SKM-1 (cell line): ENCODE measurements at regions not wholly inside any gene's neighbourhood (a gene's known extent, or its start where the extent isn't known, plus 50 kb on each side); places are given as distances from the start of the nearest gene placed in this dataset.
A peak's percentile ranks its signal among the peaks of the same experiment; 100 is the strongest.
"Not testable (repeated sequence)": the region's sequence is repeated elsewhere in the genome, so short reads cannot be mapped to it uniquely, and the experiment has no call there.

Source experiments
- DNase-seq: peaks from one replicate; lab custom pipeline; 2025; ENCODE audit not compliant: unreplicated experiment; lab: John Stamatoyannopoulos, UW

DNA sequence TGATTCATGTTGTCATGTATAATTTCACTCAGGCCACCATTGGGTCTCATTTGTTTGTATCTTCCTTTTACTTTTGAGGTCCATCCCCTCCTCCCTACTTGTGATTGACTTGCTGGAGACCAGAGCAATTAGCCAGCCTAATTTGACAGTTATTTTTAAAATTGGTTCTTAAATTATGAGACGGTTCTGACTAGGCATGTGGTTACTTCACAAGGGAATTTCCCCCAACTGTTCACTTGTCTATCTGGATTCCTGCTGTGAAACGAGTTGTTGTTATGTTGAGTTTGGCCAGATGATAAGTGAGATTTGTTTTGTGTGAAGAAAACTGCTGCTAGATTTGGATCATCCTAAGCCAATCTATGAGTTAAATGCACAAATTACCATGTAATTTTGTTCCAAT is 359.1 kb downstream of the BARHL2 start:
- no peak for DNase-seq

DNA sequence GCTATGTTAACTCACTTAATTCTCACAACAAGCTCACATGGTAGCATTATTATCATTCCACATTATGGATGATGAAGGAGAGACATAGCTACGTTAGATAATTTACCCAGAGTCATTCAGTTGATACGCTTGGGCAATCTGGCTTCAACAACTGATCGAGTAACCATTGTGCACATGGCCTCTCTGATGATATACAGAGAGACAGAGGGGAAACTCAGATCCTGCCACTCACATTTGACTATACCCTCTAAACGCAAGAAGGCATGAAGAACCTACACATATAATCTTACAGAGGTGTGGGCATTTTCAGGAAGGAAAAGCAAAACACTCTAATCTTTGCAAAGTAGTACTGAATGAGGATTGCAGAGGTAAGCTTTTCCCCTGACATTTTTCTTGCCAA is 360.1 kb downstream of the BARHL2 start:
- DNase-seq, result no peak

DNA sequence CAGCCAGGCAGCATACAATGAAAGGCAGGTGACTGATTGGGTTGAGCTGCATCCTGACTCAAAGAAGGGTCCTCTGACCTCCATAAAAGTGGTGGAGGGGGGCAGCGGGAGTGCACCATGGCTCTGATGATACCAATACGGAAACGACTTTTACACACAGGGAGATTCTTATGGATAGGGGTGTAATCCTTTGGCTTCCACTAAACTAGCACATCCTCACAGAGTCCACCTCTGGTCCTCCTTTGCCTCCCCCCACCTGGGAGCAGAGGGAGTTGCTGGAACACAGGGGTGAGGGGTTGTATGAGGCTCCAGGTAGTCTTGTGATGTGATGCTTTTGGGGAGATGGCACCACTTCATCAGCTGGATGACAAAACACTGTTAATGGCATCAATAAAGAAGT is 361.0 kb downstream of the BARHL2 start:
- no peak for DNase-seq

DNA sequence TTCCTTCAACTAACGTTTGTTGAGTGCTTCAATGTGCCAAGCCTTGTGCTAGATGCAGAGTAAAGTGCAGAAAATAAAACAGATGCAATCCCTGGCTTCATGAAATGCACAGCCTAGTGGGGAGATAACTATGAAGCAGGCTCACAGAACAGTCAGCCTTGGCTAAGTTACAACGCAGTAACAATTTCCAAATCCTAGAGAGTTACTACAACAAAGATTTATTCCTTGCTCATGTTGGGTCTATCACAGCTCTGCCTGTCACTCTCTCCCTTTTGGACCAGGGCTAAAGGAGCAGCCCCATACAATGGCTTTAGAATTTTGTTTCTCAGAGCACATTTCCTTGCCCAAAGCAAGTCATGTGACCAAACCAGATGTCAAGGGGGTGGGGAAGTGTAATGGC is 359.8 kb downstream of the ZNF326 start:
- no peak for DNase-seq

DNA sequence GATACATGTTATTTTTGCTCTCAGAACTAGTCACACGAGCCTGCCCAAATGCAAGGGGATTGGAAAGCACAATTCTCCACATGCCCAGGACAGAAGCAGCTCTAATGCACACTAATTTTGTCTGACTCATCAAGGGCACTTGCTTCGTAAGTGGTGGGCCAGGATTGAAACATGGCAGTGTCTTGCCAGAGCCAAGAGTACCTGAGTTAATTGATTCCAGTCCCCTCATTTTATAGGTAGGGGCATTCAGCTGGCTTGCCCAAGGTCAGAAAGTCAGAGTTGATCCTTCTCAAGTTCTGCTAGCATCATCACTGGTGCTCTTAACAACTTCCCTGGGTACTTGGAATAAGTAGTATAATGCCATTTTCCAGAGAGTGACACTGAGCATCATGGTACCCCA is 356.1 kb downstream of the ZNF326 start:
- DNase-seq, result no peak

DNA sequence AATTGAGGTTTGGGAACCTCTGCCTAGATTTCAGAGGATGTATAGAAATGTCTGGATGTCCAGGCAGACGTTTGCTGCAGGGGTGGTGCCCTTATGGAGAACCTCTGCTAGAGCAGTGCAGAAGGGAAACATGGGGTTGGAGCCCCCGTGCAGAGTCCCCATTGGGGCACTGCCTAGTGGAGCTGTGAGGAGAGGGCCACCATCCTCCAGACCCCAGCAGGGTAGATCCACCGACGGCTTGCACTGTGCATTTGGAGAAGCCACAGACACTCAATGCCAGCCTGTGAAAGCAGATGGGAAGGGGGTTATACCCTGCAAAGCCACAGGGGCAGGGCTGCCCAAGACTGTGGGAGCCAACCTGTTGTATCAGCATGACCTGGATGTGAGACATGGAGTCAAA is 354.6 kb downstream of the ZNF326 start:
- DNase-seq, result no peak

DNA sequence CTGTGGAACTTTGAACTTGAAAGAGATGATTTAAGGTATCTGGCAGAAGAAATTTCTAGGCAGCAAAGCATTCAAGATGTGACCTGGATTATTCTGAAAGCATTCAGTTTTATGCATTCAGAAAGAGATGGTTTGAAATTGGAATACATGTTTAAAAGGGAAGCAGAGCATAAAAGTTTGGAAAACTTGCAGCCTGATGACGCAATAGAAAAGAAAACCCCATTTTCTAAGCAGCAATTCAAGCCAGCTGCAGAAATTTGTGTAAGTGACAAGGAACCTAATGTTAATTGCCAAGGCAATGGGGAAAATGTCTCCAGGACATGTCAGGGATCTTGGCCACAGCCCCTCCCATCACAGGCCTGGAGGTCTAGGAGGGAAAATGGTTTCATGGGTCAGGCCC is 354.0 kb downstream of the ZNF326 start:
- no peak for DNase-seq

DNA sequence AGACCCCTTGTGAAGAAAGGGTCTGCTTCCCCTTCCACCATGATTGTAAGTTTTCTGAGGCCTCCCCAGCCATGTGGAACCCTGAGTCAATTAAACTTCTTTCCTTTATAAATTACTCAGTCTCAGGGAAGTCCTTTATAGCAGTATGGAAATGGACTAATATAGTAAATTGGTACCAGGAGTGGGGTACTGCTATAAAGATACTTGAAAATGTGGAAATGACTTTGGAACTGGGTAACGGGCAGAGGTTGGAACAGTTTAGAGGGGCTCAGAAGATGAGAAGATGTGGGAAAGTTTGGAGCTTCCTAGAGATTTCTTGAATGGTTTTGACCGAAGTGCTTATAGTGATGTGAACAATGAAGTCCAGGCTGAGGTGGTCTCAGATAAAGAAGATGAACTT is 353.5 kb downstream of the ZNF326 start:
- not testable (repeated sequence) for DNase-seq

DNA sequence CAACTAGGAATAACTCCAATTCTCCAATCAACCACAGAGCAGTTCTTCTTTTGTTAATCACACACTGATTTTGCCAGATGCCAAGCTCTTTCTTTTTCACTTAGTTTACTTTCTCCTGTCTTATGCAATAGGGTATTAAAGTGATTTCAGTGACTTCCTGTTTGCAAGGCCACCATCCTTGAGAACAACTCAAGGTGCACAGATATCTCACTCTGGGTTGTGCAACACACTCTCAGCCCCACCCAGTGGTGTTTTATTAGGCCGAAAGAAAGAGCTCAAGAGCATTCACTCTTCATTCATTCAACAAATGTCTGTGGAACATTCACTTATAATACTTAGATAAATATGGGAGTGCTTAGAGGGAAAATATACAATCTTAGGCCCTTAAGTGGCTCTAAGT is 352.5 kb downstream of the ZNF326 start:
- no peak for DNase-seq

DNA sequence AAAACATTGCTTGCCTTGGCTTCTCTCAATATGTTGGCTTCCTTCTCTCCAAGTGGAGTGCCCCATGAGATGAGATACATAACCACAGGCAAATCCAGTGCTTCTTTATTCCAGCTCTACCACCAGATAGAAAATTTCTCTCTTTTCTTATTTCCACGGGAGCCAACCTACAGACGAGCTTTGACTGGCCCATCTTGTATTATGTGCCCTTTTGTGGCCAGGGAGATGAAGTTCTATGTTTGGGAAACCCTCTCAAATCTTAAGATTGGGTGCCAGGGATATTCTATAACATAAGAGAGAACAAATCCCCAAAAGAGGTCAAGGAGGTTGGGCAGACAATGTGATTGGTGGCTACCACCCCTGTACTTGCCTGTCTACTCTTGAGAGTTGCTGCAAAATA is 351.8 kb downstream of the ZNF326 start:
- DNase-seq, result no peak

DNA sequence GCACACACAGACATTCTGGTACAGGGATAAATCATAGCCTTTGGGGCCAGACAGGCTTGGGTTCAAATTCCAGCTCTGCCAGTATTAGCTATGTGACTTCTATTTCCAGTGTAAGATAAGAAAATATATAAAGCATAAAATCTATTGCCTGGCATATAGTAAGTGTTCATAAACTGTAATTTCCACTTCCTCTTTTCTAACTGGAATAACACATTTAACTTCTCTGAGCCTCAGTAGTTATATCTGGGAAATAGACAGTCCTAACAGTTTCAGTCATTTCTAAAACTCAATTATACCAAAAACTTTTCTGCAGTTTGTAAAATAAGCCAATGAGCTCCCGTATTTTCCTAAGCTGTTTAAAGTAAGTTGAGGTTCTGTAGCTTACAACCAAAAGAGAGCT is 351.4 kb downstream of the ZNF326 start:
- DNase-seq, result no peak

DNA sequence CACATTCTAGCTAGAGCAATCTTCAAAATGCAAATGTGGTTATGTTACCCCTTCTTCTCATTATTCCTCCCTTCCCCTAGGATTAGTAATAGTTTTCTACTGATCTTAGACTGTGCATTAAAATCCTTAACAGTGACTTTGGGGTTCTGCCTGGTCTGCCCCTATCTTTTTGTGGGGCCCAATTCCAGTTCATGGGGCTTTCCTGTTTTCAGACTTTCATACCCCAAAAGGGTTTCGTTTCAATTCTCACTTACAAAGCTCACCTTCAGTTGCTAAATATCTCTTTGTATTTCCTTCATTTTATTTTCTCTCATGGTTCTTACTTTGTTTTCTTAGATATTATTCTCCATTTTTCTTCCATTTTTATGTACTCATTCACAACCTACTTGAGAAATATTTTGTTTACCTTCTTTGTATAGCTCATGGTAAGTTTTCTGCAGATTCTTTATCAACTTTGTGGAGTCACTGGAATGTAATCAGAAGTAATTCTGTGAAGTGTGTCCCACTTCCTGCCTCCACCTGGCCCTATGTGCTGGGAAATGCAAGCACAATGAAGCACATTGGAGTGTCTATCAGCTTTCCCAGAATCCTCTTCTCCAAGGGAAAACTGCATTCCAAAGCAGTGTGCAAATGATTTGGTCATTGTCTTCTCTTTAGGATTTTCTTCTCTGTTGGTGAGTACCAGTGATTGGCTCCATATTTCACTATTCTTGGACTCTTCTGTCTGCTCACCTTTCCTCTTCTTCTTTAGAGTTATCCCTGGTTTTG is 350.2 kb downstream of the ZNF326 start:
- DNase-seq, result no peak

DNA sequence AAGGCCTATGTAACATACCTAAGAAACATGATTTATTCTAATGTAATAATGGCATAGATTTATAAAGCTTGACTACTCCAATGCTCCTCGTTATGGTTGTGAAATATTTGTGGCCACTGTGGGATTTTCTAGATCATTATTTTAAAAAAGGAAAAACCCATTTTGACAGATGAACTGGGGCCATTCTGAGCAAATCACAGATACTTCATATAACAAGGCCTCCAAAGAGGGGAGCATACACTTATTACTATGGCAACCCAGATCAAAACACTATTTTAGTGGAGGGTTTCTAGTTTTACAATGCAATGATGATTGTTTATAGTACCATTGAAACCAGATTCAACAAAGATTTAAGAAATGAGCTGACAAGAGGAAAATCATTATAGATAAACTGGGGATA is 346.6 kb downstream of the ZNF326 start:
- DNase-seq, result no peak

DNA sequence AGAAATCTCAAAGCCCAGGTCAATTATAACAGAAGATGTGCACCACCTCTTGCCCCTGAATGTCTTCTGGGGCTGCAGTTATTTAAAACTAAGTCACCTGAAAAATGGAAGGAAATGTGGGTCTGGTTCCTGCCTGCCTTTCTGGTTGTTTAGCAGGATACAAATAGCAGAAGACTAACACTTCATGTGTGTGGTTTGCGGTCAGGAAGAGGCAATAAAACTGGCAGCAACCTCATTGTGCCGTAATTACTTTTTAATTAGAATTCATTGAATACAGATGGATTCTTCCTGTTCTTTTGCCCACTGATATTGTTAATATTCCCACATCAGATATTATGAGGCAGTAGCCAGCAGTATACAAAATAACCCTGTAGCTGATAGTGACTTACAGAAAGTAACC is 345.7 kb downstream of the ZNF326 start:
- no peak for DNase-seq

DNA sequence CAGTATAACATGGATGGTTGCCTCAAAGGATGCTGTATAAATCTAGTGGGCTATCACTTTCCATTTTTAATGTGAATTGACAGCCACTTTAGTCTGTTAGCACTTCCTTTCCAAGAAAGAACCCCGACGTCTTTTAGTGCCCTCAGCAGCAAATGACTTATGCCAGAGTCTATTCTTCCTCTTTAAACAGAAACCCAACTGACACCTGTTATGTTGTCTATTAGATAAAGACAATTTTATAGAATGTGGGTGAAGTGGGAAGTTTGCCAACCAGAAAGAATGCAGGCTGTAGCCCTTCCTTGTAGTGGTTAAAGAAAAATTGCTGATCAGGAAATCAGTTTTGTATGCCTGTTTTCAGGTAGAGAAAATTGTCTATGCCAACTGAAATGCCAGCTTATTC is 344.9 kb downstream of the ZNF326 start:
- DNase-seq, result no peak

DNA sequence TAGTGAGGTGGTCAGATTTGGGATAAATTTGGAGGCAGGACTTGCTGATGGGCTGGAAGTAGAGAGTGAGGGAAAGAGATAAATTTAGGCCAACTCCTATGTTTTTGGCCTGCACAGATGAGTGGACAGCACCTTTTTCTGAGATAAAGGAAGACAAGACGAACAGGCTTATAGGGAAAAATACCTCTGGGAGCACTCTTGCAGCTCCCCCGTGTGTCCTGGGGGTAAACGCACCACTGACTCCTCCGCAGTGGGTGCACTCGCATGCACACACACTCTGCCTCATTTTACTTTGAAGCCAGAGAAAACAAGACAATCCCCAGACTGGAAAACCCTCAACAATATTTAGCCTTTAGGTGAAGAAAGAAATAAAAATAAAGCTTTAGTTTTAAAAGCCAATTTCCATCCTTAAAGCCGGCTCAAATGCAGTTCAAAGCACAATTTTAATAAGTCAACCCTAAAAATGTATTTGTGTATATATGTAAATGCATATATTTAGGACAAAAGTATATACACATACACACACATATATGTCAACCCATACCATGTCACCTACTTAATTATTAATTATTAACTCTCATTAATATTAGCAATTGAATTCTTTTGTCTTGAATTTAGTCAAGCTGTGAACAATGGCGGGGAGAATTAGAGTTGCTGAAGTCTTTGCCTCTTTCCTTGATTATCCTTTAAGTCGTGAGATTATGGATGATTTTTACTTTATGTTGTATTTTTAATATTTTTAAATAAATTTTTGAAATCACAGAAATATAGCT is 341.8 kb downstream of the ZNF326 start:
- DNase-seq, result no peak

DNA sequence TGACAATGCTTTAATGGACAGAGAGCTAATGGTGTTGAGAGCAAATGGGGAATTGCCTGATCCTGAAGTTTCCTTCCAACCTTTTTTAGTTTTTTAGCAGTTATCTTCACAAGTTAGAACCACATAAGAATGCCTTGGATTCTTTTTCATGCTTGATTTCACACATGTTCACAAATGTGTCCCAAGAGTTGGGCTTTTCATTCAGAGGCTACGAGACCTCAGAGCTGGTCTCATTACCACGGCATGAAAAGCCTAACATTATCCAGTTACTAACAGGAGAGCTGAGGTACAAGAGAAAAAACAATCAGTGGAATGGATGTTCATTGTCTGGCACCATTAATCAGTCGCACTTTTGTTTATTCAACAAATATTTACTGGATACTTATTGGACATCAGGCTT is 340.6 kb downstream of the ZNF326 start:
- no peak for DNase-seq

DNA sequence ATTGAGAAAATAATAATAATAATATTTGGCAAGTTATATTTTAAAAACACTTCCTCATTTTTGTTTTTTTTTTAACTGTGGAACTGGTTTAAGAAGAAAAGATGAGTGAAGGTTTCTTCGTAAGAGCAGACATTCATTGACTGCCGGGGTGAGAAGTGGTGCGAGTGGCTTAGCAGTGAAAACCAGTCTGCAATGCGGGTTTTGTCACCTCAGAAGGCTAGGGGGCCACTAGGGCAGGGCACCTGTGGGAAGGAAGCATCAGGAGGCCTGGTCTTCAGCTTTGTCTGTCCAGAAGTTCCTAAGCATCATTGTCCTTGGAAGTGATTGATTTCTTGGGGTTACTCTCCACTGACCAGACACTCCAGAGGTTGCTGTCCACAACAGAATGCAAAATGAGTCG is 339.2 kb downstream of the ZNF326 start:
- DNase-seq, result no peak

DNA sequence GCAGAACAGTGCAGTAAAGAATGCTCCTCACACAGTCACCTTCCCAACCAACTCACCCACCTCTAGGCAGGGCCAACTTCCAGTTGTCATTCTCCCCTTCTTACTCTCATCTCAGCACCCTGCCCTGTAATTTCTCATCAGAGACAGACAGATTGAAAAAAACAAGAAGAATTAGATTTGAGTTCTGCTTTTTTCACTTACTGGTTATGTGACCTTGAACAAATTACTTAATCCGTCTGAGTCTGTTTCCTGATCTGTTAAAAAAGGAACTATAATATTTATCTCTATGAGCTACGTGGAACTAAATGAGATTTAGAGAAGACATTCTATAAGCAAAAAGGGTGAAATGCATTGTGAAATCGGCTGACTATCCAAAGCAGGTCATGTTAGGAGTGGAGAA is 330.3 kb downstream of the ZNF326 start:
- peak; percentile 47 for DNase-seq

DNA sequence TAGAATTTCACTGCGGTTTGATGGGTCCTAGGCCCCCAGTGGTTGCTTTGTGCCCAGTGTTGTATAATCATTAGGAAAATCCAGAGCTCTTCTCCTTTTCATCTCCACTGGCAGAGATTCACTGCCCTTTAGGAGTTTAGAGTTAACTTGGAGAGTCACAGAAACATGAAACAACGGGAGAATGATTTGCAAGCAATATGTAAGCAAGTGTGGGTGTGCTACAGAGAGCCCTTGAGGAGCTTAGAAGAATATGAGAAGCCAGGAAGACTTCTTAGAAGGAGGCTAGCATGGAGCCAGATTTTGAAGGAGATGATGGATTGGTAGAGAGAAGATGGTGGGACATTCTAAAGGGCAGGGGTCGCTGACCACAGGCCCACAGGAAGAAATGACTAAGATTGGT is 327.3 kb downstream of the ZNF326 start:
- no peak for DNase-seq

DNA sequence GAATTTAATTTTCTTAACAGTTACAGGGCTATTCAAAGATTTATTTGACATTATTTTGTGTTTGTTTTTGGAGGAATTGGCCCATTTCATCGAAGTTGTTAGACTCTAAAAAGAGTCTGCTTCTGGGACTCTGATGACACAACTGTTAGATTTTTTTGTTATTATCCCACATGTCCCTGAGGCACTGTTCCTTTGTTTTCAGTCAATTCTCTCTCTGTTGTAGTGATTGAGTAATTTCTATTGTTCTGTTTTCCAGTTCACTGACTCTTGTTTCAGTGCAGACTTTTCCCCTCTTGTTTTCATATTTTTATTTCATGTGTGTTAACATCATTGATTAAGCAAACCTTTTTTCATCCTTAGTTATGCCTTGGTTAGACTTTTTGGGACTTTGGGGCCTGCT is 325.0 kb downstream of the ZNF326 start:
- DNase-seq, result no peak

DNA sequence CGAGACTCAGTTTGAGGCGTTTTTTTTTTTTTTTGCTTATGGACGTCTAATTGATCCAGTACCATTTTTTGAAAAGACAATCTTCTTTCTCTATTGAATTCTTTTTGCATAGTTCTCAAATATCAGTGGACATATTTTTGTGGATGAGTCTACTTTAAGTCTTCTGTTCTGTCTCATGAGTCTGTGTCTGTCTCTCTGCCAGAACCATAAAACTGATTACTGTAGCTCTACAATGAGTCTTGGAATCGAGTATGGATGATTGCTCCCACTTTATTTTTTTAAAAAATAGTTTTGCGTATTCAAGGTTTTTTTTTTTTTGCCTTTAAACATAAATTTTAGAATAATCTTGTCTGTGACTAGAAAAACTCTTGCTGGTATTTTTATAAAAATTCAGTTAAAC is 323.5 kb downstream of the ZNF326 start:
- no peak for DNase-seq

DNA sequence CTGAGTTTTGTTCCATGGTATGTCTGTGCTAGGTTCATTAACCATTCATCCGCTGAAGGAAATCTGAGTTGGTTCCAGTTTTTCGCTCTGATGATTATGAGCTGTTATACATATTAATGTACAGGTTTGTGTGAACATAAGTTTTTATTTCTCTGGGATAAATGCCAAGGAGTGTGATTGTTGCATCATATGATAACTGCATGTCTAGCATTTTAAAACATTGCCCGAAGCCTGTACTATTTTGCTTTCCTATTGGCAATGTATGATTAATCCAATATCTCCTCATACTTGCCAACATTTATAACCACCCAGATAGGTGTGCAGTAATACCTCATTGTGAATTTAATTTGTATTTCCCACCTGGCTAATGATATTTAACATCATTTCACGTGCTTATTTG is 322.7 kb downstream of the ZNF326 start:
- DNase-seq, result no peak
